T-helper 17 cell (primary cell): ENCODE measurements at regions not wholly inside any gene's neighbourhood (a gene's known extent, or its start where the extent isn't known, plus 50 kb on each side); places are given as distances from the start of the nearest gene placed in this dataset.

Experiments used
- ATAC-seq: fragments of 150-1000 bp; cut with Tn5 transposase; 2 replicates; pipeline ENCODE4 v1.10.0; 2021; ENCODE audit warnings: mild to moderate bottlenecking, moderate library complexity
- DNase-seq, 3 donors: peaks; one replicate each; pipeline versions ENCODE4 v3.0.0 to v3.0.0-alpha.2; 2020 to 2021
- H3K9me3 ChIP-seq: one replicate; pipeline ENCODE4 v1.7.0; 2013; ENCODE audit warnings: low read length, mild to moderate bottlenecking; ENCODE audit not compliant: control insufficient read depth, poor library complexity, severe bottlenecking
- H3K27ac Mint-ChIP-seq: one replicate; pipeline ENCODE4 v1.8.0; 2022; ENCODE audit warnings: mild to moderate bottlenecking, moderate library complexity, mixed read lengths
- H3K27me3 Mint-ChIP-seq: one replicate; pipeline ENCODE4 v1.8.0; 2022; ENCODE audit warnings: mixed read lengths
- H3K36me3 Mint-ChIP-seq: one replicate; pipeline ENCODE4 v1.8.0; 2022; ENCODE audit warnings: low read depth, mixed read lengths
- H3K4me1 Mint-ChIP-seq: one replicate; pipeline ENCODE4 v1.8.0; 2022; ENCODE audit warnings: mild to moderate bottlenecking, mixed read lengths
- H3K4me3 Mint-ChIP-seq: one replicate; pipeline ENCODE4 v1.8.0; 2022; ENCODE audit warnings: mild to moderate bottlenecking, moderate library complexity, mixed read lengths

DNA sequence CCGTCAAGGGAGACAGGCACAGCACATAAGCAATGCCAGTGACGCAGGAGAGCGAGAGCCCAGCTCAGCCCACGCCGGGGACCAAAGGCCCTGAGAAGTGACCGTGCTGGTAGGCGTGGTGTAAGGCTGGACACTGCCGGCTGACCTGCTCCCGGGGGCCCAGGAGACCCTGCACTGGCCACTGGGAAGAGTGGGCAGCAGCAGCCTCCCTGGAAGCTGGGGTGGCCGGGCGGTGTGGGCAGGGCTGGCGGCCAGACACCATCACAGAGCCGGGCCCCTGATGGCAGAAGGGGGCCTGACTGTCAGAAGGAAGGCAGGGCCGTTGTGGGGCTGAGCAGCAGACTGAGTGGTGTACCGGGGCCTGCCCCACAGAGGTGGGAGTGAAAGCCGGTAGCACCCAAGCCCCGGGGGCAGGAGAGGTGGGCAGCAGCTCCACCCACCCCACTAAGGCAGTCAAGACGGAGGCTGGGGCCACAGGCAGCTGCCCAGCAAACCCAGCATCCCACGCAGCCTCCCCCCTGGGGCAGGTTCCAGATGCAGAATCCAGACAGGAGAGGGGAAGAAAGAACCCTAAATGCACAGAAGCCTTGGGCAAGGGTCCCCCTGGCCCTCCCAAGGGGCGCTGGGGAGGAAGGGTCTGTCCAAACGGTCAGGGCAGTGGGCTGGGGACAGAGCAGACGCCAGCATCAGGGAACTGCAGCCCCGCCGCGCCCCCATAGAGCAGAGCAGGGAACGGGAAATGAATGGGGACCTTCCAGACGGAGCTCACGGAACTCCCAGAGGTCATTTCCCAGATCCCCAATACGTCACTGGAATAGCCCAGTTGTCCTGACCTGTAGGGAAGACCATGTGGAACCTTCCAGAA lies 205.2 kb downstream of the BRD1 start:
- Mint-ChIP-seq H3K27ac (no peak overlapping the region), H3K4me3 (no peak overlapping the region), H3K4me1 (peaks cover 22% of the 10 kb centered on the region)

DNA sequence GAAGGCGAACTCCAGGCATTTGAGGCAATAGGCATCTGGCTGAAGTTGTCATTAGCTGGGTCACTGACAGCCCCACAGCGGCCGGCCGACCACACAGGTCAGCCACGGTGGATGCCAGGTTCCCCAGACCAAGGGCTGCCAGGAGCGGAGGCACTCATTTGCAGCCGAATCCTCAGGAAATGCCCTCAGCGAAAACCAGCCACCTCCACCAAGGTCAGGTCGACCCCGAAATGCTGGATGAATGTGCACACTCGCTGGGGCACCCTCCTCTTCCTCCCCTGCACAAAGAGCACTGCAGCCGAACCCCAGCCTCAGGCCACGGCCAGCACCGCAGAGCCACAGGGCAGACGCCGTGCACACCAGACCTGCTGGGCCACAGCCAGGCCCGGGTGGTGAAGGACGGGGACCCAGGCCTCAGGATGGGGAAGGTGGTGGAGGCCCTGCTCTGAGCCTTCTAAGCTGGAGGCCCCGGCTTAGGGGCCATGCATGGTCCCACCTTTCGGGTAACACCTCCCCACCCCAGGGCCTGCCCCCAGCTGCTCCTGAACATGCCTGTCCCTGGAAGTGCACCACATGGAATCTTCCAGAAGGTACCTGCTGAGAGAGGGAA lies 206.0 kb downstream of the BRD1 start:
- Mint-ChIP-seq H3K4me3 (no peak overlapping the region), H3K27ac (no peak overlapping the region), H3K36me3 (peaks cover 3% of the 10 kb centered on the region), H3K27me3 (no peaks in the 10 kb centered on the region), H3K4me1 (peaks cover 22% of the 10 kb centered on the region)
- DNase-seq (no peak), ATAC-seq (no peak)
- H3K9me3 ChIP-seq, result no peaks in the 10 kb centered on the region

More for the DNA sequence above, 205.2 kb downstream of the BRD1 start:
- ATAC-seq (no peak), DNase-seq (no peak)
- H3K27me3 Mint-ChIP-seq, result no peaks in the 10 kb centered on the region
- no peaks in the 10 kb centered on the region for H3K9me3 ChIP-seq
- H3K36me3 Mint-ChIP-seq, result peaks cover 3% of the 10 kb centered on the region

DNA sequence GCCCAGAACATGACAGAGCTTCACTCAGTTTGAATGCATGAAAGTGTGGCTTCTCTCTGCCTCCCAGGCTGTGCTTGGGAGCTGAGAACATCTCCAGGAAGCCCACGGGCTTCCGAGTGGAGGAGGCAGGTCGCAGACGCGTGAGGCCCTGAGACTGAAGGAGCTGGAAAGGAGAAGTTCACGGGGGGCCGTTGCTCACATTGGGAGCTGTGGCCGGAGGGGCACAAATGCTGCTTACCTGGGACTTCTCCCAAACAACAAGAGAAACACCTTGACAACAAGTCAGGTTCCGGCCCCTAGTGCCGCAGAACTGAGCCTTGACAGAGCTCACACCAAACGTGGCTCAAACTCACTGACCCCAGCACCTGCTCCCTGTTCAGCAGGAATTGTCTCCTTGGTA lies 207.0 kb downstream of the BRD1 start:
- no peak overlapping the region for H3K27ac Mint-ChIP-seq
- no peaks in the 10 kb centered on the region for H3K9me3 ChIP-seq
- ATAC-seq, result no peak
- DNase-seq, result no peak
- no peaks in the 10 kb centered on the region for H3K27me3 Mint-ChIP-seq
- H3K4me3 Mint-ChIP-seq, result no peak overlapping the region
- H3K36me3 Mint-ChIP-seq, result peaks cover 3% of the 10 kb centered on the region
- peaks cover 22% of the 10 kb centered on the region for H3K4me1 Mint-ChIP-seq

DNA sequence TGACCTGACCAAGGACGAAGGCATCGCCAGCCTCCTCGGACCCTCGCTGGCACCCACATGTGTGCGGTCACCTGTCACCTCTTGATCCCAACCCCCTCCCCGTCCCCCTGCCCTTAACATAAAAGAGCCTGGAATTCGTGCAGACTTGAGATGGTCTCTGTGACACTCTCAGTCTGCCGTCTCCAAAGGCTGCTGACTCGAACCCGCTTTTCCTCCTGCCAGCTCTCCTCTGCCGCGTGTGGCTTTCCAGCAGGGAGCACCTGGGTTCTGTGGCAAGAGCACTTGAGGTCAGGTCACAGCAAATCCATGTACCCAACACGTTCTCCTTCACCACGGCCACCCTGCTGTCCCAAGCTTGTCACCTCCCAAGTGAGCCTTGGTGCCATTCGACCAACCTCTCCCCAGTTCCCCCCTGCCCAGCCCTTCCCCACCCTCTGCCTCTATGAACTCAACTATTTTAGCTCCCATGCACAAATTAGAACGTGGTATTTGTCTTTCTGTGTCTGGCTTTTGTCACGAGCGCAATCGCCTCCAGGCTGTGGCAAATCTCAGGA lies 207.6 kb downstream of the BRD1 start:
- ATAC-seq (no peak), DNase-seq (peak in 1 of 3 donors; percentile 4)
- H3K9me3 ChIP-seq, result no peaks in the 10 kb centered on the region
- Mint-ChIP-seq H3K36me3 (no peaks in the 10 kb centered on the region), H3K27me3 (no peaks in the 10 kb centered on the region), H3K4me3 (no peak overlapping the region), H3K4me1 (peaks cover 18% of the 10 kb centered on the region), H3K27ac (no peak overlapping the region)

DNA sequence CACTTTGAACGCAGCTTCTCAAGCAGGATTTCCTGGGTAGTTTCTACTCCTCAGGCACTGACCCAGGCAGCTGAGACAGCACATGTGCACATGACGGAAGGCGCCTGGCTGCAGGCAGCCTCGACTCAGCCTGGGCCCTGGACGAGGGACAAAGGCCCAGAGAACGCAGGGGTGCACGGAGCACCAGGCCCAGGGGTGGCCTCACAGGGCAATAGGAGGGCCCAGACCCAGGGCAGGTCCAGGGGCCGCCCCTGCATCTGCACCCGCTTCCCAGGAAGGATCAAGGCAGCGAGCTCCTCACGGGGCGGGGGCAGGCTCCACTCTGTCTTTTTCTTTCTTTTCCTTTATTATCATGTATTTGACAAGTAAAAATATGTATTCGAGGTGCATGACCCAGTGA lies 208.4 kb downstream of the BRD1 start:
- no peaks in the 10 kb centered on the region for H3K9me3 ChIP-seq
- Mint-ChIP-seq H3K36me3 (no peaks in the 10 kb centered on the region), H3K4me3 (no peak overlapping the region), H3K27ac (no peak overlapping the region), H3K27me3 (no peaks in the 10 kb centered on the region), H3K4me1 (peaks cover 16% of the 10 kb centered on the region)
- DNase-seq (peak in 1 of 3 donors; percentile 6), ATAC-seq (no peak)

DNA sequence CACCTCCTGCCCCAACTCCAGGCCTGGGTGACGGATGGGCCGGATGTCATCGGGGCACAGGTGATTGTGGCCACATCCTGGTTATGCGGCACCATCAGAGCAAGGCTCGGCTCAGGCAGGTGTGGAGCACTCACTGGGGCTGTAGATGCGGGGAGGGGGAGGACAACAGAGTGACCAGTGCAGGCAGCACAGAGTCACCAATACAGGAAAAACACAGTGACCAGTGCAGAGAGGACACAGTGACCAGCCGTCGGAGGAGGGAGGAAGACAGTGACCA lies 209.1 kb downstream of the BRD1 start:
- no peak overlapping the region for H3K4me3 Mint-ChIP-seq
- DNase-seq (peak in 1 of 3 donors; percentile 2), ATAC-seq (no peak)
- H3K9me3 ChIP-seq, result no peaks in the 10 kb centered on the region
- H3K27me3 Mint-ChIP-seq, result no peaks in the 10 kb centered on the region
- no peak overlapping the region for H3K27ac Mint-ChIP-seq
- H3K36me3 Mint-ChIP-seq, result no peaks in the 10 kb centered on the region
- peaks cover 16% of the 10 kb centered on the region for H3K4me1 Mint-ChIP-seq

DNA sequence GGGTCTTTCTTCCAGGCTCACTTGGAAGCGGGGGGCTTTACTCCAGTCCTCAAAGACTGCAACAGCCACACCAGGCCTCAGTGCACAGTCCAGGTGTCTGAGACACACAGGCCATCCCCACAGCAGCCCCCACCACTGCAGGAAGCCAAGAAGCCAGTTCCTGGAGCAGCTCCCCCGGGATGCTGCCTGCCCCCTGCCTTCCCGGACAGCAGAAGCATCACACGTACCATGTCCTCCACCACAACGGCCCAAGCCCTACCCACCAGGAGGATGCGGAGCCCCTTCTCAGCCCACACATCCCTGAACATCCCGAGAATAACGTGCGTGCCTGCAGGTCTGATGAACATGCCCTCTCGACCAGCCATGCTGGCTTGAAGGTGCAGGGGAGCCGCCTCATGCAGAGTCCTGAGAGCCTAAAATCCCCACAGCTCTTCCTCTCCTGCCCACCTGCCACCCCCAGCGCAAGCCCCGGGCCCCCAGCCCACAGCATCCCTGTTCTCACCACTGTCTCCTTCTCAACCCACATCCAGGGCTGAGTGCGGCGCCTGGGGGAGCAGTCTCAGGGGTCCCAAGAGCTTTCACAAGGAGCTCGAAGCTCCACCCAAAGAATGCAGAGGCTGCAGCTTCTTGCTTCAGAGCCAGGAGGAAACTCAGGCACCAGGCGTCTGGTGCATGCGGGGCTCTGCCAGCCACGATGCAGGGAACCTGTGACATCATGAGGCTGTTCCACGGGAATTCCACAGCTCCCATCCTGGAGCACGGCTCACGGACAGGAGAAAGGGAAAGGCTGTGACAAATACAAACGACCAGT lies 209.6 kb downstream of the BRD1 start:
- Mint-ChIP-seq H3K4me1 (peaks cover 13% of the 10 kb centered on the region), H3K27ac (no peak overlapping the region), H3K36me3 (no peaks in the 10 kb centered on the region), H3K4me3 (no peak overlapping the region), H3K27me3 (no peaks in the 10 kb centered on the region)
- ATAC-seq, result no peak
- no peaks in the 10 kb centered on the region for H3K9me3 ChIP-seq
- DNase-seq, result peak in 1 of 3 donors; percentile 2

DNA sequence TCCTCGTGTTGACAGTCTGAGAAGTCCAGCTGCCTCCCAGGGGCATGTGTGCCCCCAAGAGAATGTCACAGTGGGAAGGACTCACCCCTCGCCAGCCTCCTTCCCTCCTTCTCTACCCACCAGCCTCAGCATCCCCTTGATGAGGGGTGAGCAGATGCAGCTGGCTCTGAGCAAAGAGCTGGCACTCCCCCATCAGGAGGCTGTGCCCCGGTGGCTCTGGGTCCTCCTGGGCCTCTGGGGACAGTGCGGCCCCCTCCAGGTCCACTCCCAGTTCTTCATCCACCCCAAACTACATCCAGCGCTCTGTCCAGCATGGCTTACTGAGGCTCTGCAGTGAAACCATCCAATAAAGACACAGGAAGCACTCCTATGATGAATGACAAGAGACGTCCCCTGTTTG lies 210.4 kb downstream of the BRD1 start:
- Mint-ChIP-seq H3K27me3 (no peaks in the 10 kb centered on the region), H3K4me1 (peaks cover 13% of the 10 kb centered on the region), H3K27ac (no peak overlapping the region), H3K4me3 (no peak overlapping the region), H3K36me3 (no peaks in the 10 kb centered on the region)
- peak in 1 of 3 donors; percentile 1 for DNase-seq
- no peaks in the 10 kb centered on the region for H3K9me3 ChIP-seq
- no peak for ATAC-seq

DNA sequence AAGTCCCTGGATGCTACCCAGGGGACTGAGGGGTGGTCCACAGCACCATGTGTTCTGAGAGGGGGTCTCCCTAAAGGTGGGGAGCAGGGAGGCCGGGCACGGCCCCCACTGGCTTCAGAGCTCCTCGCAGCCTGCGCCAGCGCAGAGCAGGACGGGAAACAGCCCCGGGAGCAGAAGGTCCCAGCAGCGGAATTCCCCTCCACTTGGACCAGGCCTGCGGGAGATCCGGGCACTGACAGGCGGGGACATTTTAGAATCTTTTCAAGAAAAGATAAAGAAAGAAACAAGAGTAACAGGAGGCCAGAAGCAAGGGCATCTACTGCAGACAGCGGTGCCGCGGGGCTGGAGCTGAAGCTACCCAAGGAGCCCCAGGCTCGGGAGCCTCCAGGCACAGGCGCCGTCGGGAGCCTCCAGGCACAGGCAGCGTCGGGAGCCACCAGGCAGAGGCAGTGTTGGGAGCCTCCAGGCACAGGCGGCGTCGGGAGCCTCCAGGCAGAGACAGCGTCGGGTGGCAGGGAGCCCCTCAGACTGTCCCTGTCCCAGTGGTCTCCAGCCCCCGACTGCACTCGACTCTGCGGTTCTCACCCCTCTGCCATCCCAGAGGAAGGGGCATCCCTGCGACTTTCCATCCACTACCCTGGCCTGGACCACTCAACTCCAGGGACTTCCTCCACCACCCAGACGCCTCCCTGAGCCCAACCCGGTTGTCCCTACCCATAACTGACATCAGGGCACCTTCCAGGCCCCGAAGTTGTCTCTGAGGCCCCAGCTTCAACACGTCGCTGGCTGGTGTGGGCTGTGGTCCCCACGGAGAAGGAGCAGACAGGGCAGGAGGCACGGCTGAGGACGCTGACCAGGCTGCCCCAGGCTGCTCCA lies 211.1 kb downstream of the BRD1 start:
- Mint-ChIP-seq H3K4me1 (peaks cover 11% of the 10 kb centered on the region), H3K4me3 (peak overlapping the region; percentile 36), H3K27me3 (no peaks in the 10 kb centered on the region), H3K27ac (no peak overlapping the region), H3K36me3 (no peaks in the 10 kb centered on the region)
- ATAC-seq, result no peak
- no peaks in the 10 kb centered on the region for H3K9me3 ChIP-seq
- DNase-seq, result peak in 1 of 3 donors; percentile 4

DNA sequence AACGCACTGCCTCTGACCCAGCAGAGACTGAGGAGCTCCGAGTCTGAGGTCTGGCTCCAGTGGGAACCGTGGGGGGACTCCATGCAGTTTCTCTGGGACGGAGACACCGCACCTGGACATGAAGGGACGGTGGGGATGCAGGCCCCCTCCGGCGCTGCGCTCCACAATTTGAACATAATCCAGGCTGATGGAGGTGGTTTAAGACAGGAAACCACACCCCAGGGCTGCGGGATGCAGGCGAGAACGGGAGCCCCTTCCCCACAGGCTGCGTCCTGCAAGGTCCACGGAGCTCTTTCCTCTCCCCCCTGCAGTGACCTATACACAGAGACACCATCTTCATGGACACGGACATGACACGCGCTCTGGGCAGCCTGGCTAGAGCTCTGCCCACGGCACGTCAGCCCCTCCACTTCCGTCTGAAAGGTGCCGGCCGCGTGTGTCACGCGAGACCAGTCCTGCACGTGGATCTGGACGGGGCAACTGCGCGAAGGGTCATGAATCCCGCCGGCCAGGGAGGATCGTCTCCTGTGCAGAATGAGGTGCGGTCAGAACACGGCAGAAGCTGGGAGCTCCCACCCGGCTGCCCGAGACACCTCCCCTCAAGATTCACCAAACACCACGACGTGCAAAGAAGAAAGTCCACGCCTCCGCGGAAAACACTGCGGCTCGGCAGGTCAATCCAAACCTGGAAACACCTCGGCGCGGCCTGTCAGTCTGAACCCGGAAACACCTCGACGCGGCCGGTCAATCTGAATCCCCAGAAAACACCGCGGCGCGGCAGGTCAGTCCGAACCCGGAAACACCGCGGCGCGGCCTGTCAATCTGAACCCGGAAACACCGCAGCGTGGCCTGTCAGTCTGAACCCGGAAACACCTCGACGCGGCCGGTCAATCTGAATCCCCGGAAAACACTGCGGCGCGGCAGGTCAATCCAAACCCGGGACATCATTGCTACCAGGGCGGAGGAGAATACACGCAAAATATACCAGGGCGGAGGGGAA lies 212.4 kb downstream of the BRD1 start:
- Mint-ChIP-seq H3K4me3 (no peak overlapping the region), H3K36me3 (no peaks in the 10 kb centered on the region), H3K27ac (no peak overlapping the region), H3K4me1 (peaks cover 9% of the 10 kb centered on the region), H3K27me3 (no peaks in the 10 kb centered on the region)
- DNase-seq, result no peak
- no peaks in the 10 kb centered on the region for H3K9me3 ChIP-seq
- ATAC-seq, result no peak

DNA sequence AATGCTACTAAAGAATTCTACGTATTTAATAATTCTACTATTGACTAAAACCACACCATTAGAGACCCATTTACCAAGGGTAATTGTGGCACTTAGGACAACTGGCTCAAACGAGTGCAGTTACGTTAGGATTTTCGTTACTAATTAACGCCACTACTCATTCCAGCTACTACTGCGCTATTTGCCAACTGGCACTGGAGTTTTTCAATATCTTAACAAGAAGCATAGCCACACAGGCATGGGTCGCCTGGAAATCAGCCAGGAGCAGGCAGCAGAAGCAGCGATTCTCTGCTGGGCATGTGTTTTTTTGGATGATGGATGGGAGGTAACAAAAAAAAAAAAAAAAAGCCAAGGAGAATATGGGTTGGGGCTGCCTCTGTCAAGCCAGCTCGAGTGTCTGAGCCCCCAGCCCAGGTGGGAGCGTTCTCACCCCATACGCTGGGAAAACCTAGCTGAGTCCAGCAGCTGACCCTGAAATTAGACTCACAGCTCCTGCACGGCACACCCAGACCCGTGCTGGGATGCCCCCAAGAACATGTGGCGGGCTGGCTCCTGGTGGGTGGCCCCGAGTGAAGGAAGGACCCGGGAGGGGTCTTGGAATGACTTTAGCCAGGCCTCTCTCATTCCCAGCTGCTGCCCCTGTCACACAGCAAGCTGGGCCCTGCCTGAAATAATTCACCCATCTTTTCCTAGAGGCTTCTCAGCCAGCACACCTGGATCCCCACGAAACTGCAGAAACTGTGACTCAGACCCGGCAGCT lies 214.0 kb downstream of the BRD1 start:
- H3K27me3 Mint-ChIP-seq, result no peaks in the 10 kb centered on the region
- H3K9me3 ChIP-seq, result no peaks in the 10 kb centered on the region
- H3K36me3 Mint-ChIP-seq, result no peaks in the 10 kb centered on the region
- peaks cover 7% of the 10 kb centered on the region for H3K4me1 Mint-ChIP-seq
- H3K27ac Mint-ChIP-seq, result no peak overlapping the region
- ATAC-seq, result no peak
- no peak overlapping the region for H3K4me3 Mint-ChIP-seq
- DNase-seq, result no peak
